Fibroblast of skin of scalp (primary cell): ENCODE measurements at regions not wholly inside any gene's neighbourhood (a gene's known extent, or its start where the extent isn't known, plus 50 kb on each side); places are given as distances from the start of the nearest gene placed in this dataset.
A peak's percentile ranks its signal among the peaks of the same experiment; 100 is the strongest.

ENCODE experiments used
- DNase-seq: peaks from one replicate; pipeline ENCODE4 v3.0.0-alpha.2; 2013

DNA sequence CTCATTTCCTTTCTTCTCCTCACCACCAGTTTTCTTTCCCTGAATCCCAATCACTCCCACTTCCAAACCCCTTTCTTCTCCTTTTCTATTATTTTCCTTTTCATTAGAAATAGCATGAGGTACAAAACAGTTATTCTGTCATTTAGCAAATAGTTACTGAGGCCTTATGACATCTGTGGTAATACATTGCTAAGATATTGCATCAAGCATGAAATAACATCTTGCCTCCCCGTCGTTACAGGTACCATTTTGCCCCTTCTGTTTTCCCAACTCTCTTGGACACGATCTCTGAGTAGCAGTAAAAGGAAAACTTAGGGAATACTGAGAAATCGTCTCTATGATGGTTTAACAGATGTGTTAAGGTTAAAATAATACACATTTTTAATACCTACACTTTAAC is 175.8 kb upstream of the SOX5 start:
- DNase-seq: no peak

- DNase-seq: no peak
Observed at GRCh38 chr12:24121911-24122310, 172.4 kb upstream of the SOX5 start.

DNA sequence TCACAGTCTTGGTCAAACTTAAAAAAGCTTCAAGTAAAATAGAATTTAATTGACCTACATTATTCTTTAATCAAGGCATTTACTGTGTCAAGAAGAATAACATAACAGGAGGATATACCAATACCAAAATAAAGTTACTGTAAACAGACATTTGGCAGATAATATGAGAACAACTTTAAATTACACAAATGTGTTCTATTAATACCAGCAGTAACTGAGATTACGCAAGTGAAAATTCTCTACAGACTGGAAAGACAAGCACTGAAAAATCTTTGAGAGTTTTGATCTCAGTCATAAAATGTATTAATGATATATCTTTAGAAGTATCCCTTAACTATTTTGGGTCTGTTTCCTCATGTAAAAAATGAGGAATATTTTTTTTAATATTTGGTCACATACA is 169.2 kb upstream of the SOX5 start:
- no peak for DNase-seq

DNA sequence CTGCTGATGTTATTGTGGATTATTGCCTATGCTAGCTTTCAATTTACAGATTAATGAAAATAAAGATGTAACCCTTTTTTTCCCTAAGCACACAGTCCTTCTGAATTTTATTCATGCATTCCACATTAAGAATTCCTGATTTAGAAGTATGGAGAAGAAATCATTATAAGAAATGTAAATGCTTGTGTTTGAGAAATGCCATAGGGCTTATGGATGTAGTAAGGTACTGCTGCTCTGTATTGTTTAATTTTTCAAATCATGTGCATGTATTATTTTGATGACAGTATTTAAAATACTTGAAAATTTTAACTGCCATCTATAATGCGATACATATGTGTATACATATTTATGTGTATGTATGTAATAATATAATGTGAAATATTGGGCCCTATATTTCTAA is 167.1 kb upstream of the SOX5 start:
- no peak for DNase-seq

- DNase-seq: no peak
Observed at GRCh38 chr12:24113701-24114100, 164.2 kb upstream of the SOX5 start.

- DNase-seq: peak; percentile 6
Observed at GRCh38 chr12:24111616-24112015, 162.1 kb upstream of the SOX5 start.

DNA sequence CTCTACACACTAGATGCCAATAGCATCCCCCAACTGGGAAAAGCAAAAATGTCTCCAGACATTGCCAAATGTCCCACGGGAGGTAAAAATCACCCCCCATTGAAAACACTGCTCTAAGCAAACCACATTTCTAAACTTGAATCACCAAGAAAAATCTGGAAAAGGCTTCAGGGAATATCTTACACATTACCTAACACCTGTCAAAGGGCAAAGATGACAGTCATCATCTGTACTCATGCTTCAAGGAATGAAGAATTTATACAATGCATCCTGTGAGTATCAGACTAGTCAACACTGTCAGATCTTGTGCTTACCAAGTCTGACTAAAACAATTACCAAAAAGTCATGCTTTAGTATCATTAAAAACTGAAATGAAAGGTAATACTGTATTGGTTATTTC is 161.6 kb upstream of the SOX5 start:
- peak; percentile 13 for DNase-seq

DNA sequence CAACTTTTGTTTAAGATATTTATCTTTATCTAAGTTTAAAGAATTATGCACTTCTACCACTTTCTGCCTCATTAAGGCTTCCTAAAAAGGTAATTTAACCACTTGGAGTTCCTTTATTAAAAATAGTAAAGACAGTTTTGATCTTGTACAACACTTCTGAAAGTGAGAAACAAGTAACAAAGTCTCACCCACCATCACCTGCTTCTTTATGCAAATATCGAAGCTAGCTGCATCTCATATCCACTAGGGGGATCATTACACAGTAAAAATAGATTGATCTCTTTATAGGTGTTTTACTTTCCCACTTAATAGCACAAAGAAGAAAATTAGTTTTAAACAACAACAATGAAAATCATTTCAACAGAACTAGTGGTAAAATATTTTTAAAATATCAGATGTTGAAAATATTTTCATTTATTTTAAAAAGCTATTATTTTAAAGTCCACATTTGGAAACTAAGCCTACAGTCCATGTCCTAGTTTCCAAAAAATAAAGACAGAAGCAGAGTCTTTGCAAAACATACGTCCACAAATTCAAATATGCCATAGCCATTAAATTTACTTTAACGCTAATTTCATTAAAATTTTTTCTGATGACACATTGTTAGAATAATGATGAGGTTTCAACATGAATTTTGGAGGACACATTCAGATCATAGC is 160.0 kb upstream of the SOX5 start:
- DNase-seq: no peak

GRCh38 chr12:24102676-24103075 is 153.2 kb upstream of the SOX5 start:
- DNase-seq: no peak

DNA sequence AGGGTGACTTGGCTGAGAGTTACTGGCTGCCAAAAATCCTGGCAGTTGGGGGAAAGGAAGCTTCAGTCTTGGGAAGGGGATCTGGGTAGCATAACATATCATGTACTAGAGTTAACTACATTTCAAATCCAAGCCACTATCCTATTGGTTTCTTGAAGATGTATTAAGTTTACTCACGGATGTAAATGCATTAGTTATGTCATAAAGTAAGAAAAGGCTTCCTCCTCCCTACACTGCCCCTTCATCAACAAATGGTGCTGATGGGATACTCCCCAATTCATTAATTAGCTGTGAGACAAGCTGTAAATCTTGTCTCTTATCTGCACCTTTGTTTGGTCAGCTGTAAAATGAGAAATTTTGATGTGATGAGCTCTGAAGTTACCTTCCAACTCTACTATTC is 150.1 kb upstream of the SOX5 start:
- no peak for DNase-seq

GRCh38 chr12:24095245-24095644 is 145.8 kb upstream of the SOX5 start:
- no peak for DNase-seq

DNA sequence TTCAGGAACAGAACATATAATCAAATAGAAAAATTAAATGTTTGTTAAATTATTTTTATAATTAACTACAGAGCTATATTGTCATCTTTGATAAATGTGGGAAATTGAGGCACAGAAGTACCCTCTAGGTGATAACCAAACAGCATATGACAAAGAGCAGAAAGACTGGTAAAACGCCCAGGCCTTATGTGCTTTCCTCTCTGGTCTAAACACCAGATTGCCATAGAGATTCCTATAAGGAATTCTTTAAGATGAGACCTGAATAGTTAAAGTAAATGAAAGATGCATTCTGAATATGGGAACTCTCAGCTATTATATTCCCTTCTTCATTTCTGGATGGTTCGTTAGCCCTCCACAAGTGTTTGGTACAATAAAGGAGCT is 140.0 kb upstream of the SOX5 start:
- no peak for DNase-seq

DNA sequence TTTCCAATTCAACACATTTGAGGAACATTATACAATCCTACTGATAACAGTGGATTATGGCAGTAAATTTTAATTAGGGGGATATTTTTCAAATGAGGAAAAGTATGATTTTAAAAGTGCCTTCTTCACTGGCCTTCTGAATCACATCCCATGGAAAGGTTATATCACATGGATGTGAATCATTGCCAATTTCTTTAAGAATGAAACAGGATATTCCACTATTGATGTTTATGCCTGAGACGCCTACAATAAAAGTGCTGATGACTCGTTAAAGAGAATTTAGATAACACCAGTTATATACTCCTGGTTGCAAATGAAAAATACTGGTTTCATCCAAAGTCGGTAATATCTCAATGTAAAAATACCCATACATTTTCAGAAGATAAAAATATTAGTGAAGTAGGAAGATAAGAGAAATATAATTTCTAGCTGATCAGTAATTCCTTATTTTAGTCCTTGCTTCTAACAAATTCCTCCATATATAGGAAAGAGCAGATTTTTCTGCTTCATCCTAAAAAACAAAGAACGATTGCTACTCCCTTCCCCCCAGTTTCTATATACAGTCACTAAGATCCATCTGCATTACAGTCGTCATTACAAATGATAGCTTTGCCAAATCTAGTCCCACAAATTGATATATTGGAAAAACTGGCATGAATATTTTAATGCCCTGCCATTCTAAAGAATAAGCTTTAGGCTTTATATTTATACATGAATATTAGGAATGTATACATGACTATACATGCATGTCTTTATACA is 139.5 kb upstream of the SOX5 start:
- no peak for DNase-seq

- no peak for DNase-seq
Observed at GRCh38 chr12:24087294-24087693, 137.8 kb upstream of the SOX5 start.

DNA sequence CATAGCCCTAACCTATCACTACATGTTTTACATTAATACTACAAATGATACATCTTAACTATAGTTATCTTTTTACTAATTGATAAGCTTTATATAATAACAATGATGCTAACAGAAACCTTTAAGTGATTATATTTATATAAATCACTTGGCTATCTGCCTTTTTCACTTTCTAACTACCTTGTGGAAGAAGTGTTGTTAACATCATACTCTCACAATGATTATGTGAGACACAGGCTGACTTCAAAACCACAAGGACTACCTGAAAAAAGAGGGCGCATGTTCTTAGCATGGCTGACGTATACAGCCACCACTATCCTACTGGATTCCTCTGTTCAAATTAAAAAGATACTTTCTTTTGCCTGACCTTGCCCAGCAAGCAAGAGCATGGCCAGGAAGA is 135.3 kb upstream of the SOX5 start:
- DNase-seq: no peak

GRCh38 chr12:24083838-24084237 is 134.4 kb upstream of the SOX5 start:
- no peak for DNase-seq

- no peak for DNase-seq
Observed at GRCh38 chr12:24081606-24082005, 132.1 kb upstream of the SOX5 start.

GRCh38 chr12:24081092-24081529 is 131.6 kb upstream of the SOX5 start:
- no peak for DNase-seq

- no peak for DNase-seq
Observed at GRCh38 chr12:24080465-24080864, 131.0 kb upstream of the SOX5 start.

DNA sequence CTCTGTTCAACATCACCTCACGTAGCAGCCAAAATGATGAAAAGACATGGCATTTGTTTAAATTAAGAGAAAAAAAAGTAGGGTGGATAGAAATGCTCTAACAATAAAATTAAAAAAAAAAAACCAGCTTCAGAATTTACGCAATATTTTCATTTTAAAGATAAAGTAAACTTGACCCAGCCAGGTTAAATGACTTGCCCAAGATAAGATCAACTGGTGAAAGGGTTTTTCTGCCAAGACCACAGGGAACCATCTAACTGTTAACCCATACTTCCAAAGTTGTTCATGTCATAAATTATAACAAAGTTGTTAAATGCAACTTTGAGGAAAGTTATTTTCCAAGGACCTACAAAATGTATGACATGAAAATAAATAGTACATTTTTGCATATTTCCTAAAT is 129.6 kb upstream of the SOX5 start:
- DNase-seq: no peak

- no peak for DNase-seq
Observed at GRCh38 chr12:24078318-24078765, 128.9 kb upstream of the SOX5 start.

- DNase-seq: no peak
Observed at GRCh38 chr12:24077161-24077560, 127.7 kb upstream of the SOX5 start.

- no peak for DNase-seq
Observed at GRCh38 chr12:24075650-24076049, 126.2 kb upstream of the SOX5 start.

DNA sequence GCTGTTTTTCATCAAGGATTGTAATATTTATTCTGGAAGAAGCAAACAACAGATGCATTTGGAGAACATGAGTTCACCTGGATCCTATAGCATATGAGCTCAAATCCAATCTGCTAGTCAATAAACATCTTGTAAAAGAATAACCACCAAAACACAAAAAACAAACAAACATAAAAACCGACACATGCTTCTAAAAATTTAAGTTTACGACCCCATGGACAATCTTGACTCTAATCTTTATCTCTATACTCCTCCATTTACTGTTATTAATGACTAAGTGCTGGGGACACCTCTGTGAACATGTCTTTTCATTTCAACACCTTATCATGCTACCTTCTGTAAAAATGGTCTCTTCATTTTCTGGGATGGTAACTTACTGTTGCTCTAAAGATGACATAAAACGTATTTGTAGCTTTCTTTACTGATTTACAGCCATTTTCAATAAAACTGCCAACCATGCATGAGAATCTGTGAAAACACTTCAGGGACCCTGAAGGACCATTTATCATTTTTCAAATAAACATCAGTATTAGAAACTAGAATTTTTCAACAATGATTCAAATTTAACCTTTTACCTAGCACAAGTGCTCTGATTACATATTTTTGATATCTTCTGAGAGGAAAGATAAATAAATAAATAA is 123.8 kb upstream of the SOX5 start:
- no peak for DNase-seq
